K562 (cell line): ENCODE measurements at regions not wholly inside any gene's neighbourhood (a gene's known extent, or its start where the extent isn't known, plus 50 kb on each side); places are given as distances from the start of the nearest gene placed in this dataset.

Experiments used
- ATAC-seq: fragments of 200-7000 bp; cut with Tn5 transposase; 3 replicates; pipeline ENCODE4 v1.9.1; 2020; ENCODE audit warnings: moderate library complexity
- BruUV-seq: library from RNA; stranded (reverse); fragments of 400-500 nt; replicated peaks from 2 replicates; lab custom pipeline; 2021; lab: Mats Ljungman, UMichigan
- CTCF ChIA-PET: fragments of 300-600 bp; formaldehyde crosslinking; extraction: SDS; loops from one replicate; lab custom pipeline; 2021; ENCODE audit warnings: low intra/inter-chr PET ratio; lab: Yijun Ruan, JAX
- POLR2A ChIA-PET: fragments of 300-600, 350-650 bp; sonication (Branson Sonifier 250); formaldehyde crosslinking; extraction: SDS; loops from one replicate; lab custom pipeline; 2021; ENCODE audit warnings: antibody characterized with exemption, inconsistent platforms; lab: Yijun Ruan, JAX
- DNase-seq, 4 experiments: peaks; one replicate each; pipeline versions ENCODE4 v3.0.0 to v3.0.0-alpha.2; 2011 to 2018; ENCODE audit warnings: low spot score in 3 of 4, mixed read lengths in 3 of 4; ENCODE audit errors: extremely low read depth in 1 of 4
- FAIRE-seq: peaks from 2 replicates; lab custom pipeline; 2011; peaks lifted over from hg19 to GRCh38; lab: Jason Lieb, UNC
- H2AFZ ChIP-seq: 2 replicates; pipeline ENCODE4 v1.6.0; 2011; ENCODE audit warnings: low read depth, low read length, control low read depth, inconsistent platforms
- H3K27ac ChIP-seq: fragments of 200-600 bp; 3 replicates; pipeline ENCODE4 v1.8.0; 2011; ENCODE audit warnings: low read depth, mild to moderate bottlenecking, control low read depth, inconsistent platforms, low read length, moderate library complexity, mixed read lengths; ENCODE audit errors: extremely low read depth
- H3K27me3 ChIP-seq, 2 experiments: fragments of 300-600 bp in 1 of 2; 2 replicates in 1 of 2; 3 replicates in 1 of 2; pipeline versions ENCODE4 v1.6.0 to v1.8.0; 2011; ENCODE audit warnings: inconsistent platforms in 2 of 2, low read length in 2 of 2, mild to moderate bottlenecking in 1 of 2, mixed read lengths in 1 of 2, moderate library complexity in 1 of 2; ENCODE audit not compliant: control insufficient read depth in 2 of 2, insufficient read depth in 2 of 2
- H3K36me3 ChIP-seq: fragments of 300-600 bp; 3 replicates; pipeline ENCODE4 v1.8.0; 2011; ENCODE audit warnings: mild to moderate bottlenecking, low read length, inconsistent platforms; ENCODE audit not compliant: control insufficient read depth, insufficient read depth
- H3K4me1 ChIP-seq, 2 experiments: fragments of 200-600 bp in 1 of 2; replicated peaks in 1 of 2; 2 replicates in 1 of 2; 3 replicates in 1 of 2; pipeline versions ENCODE4 v1.5.1 to v1.8.0; 2011; ENCODE audit warnings: inconsistent platforms in 2 of 2, low read length in 2 of 2, mild to moderate bottlenecking in 1 of 2, mixed read lengths in 1 of 2, moderate library complexity in 1 of 2; ENCODE audit not compliant: control insufficient read depth in 2 of 2, insufficient read depth in 2 of 2
- H3K4me2 ChIP-seq: 2 replicates; pipeline ENCODE4 v1.6.1; 2011; ENCODE audit warnings: low read length, control low read depth, inconsistent platforms, mixed read lengths; ENCODE audit not compliant: insufficient read depth
- H3K4me3 ChIP-seq: fragments of 200-600 bp; sonication (generic), shearing (Covaris generic); 2 replicates; pipeline ENCODE4 v1.5.1; 2016; ENCODE audit warnings: control low read depth, inconsistent platforms
- H3K79me2 ChIP-seq: fragments of 200-600 bp; 3 replicates; pipeline ENCODE4 v1.8.0; 2011; ENCODE audit warnings: low read length, inconsistent platforms; ENCODE audit not compliant: control insufficient read depth, insufficient read depth
- H3K9ac ChIP-seq, 2 experiments: 2 replicates each; pipeline versions ENCODE4 v1.6.0 to v1.6.1; 2011; ENCODE audit warnings: low read depth in 2 of 2, low read length in 2 of 2, control low read depth in 1 of 2, inconsistent platforms in 1 of 2, mild to moderate bottlenecking in 1 of 2, mixed read lengths in 1 of 2; ENCODE audit not compliant: insufficient read depth in 1 of 2
- H3K9me1 ChIP-seq: one replicate; pipeline ENCODE4 v1.6.0; 2011; ENCODE audit warnings: inconsistent platforms, mild to moderate bottlenecking, low read length, moderate library complexity; ENCODE audit not compliant: control insufficient read depth, insufficient read depth
- H3K9me3 ChIP-seq: replicated peaks from 2 replicates; pipeline ENCODE4 v1.5.1; 2011; ENCODE audit warnings: low read depth, low read length, inconsistent platforms; ENCODE audit not compliant: control insufficient read depth, insufficient read depth
- H4K20me1 ChIP-seq: replicated peaks from 2 replicates; pipeline ENCODE4 v1.6.1; 2011; ENCODE audit warnings: low read length, inconsistent platforms, mixed read lengths; ENCODE audit not compliant: control insufficient read depth, insufficient read depth
- ATF7 ChIP-seq: fragments of 450-650 bp; IDR thresholded peaks from 2 replicates; pipeline ENCODE4 v1.7.1; 2014; ENCODE audit warnings: mild to moderate bottlenecking, moderate library complexity
- C11orf30 ChIP-seq: fragments of 450-650 bp; IDR thresholded peaks from 2 replicates; pipeline ENCODE4 v1.6.1; 2016; ENCODE audit warnings: low read depth, mild to moderate bottlenecking
- GTF2F1 ChIP-seq: IDR thresholded peaks from 2 replicates; pipeline ENCODE4 v1.6.1; 2011; ENCODE audit warnings: low read depth, low read length, improper control_type of control experiment
- MAFG ChIP-seq: fragments of 450-650 bp; conservative IDR thresholded peaks from 2 replicates; pipeline ENCODE4 v1.6.1; 2016; ENCODE audit warnings: missing genetic modification characterization, missing compliant biosample characterization
- MAFK ChIP-seq: IDR thresholded peaks from 2 replicates; pipeline ENCODE4 v1.6.1; 2011; ENCODE audit warnings: low read length, improper control_type of control experiment
- MXI1 ChIP-seq: IDR thresholded peaks from 2 replicates; pipeline ENCODE4 v1.6.1; 2011; ENCODE audit warnings: low read depth, mild to moderate bottlenecking, improper control_type of control experiment, low read length
- MYC ChIP-seq, 2 experiments: fragments of 250-450 bp in 1 of 2; sonication (Bioruptor Pico) in 1 of 2; IDR thresholded peaks; 2 replicates each; pipeline versions ENCODE4 v1.5.1 to v1.6.1; 2012 to 2021; ENCODE audit warnings: low read depth in 2 of 2, borderline replicate concordance in 1 of 2, improper control_type of control experiment in 1 of 2, low read length in 1 of 2, mild to moderate bottlenecking in 1 of 2, moderate library complexity in 1 of 2
- PHTF2 ChIP-seq: fragments of 250-450 bp; sonication (Bioruptor Pico); IDR thresholded peaks from 2 replicates; pipeline ENCODE4 v1.5.0; 2021; ENCODE audit warnings: mild to moderate bottlenecking
- PKNOX1 ChIP-seq: fragments of 450-650 bp; IDR thresholded peaks from 2 replicates; pipeline ENCODE4 v1.6.1; 2016
- PTBP1 ChIP-seq: fragments of 200-400 bp; formaldehyde crosslinking; IDR thresholded peaks from 2 replicates; pipeline ENCODE4 v1.6.1; 2017; ENCODE audit warnings: low read depth, low read length
- TAL1 ChIP-seq: fragments of 450-650 bp; IDR thresholded peaks from 2 replicates; pipeline ENCODE4 v1.6.1; 2016; ENCODE audit warnings: mild to moderate bottlenecking
- USF2 ChIP-seq: sonication (generic); formaldehyde crosslinking; IDR thresholded peaks from 2 replicates; pipeline ENCODE4 v1.5.0; 2020; ENCODE audit warnings: missing genetic modification reagents
- ZNF23 ChIP-seq: fragments of 250-450 bp; sonication (Bioruptor Pico); IDR thresholded peaks from 2 replicates; pipeline ENCODE4 v1.4.0; 2020; ENCODE audit warnings: mild to moderate bottlenecking
- WGBS: fragments of 100-300 bp; shearing (Covaris generic); methylation state at CpG from one replicate; pipeline ENCODE4 v1.1.6; 2016; ENCODE audit warnings: low coverage, mixed read lengths; ENCODE audit not compliant: insufficient coverage; ENCODE audit errors: missing lambda C conversion rate; 5-methylcytosine and 5-hydroxymethylcytosine counted together
- in situ Hi-C: fragments of 300-500 bp; cut with MboI; formaldehyde crosslinking; loops from 4 replicates; pipeline ENCODE4 v1.15.0; 2018; ENCODE audit warnings: inconsistent platforms, mixed read lengths
- intact Hi-C: fragments of 100-400 bp; cut with micrococcal nuclease; formaldehyde crosslinking; loops from 2 replicates; pipeline ENCODE4 v1.14.2; 2022

- ATAC-seq (no peak), FAIRE-seq (no peak), DNase-seq (no peak)
- Histone ChIP-seq H3K9ac (no peak overlapping the region), H3K9me1 (no peaks in the 10 kb centered on the region), H3K79me2 (no peaks in the 10 kb centered on the region), H2AFZ (no peak overlapping the region), H3K36me3 (no peaks in the 10 kb centered on the region), H3K9me3 (no peaks in the 10 kb centered on the region), H4K20me1 (no peaks in the 10 kb centered on the region), H3K4me3 (no peak overlapping the region), H3K27ac (no peak overlapping the region), H3K4me1 (no peaks in the 10 kb centered on the region), H3K27me3 (no peaks in the 10 kb centered on the region), H3K4me2 (no peak overlapping the region)
- in situ Hi-C loops (no loop called here), intact Hi-C loops (no loop called here)
- 3% methylated on average over 2 of the region's 2 CpGs for WGBS
- no TSS peak for BruUV-seq
- CTCF ChIA-PET, result no interaction called here
- POLR2A ChIA-PET, result interaction anchor here (0.6 kb wide), 1 partner anchor 15 kb away, joined by 4 read pairs; no protein-coding TSS in a partner anchor
- no peak for TF ChIP-seq ZNF23
- no peak for TF ChIP-seq USF2 (CRISPR knock-in tag)
- no peak for TF ChIP-seq MYC (IDR thresholded peaks at IDR 0.05; ENCODE audit: low read depth, low read length)
- no peak for TF ChIP-seq MYC (CRISPR knock-in tag; IDR thresholded peaks at IDR 0.05; ENCODE audit: borderline replicate concordance, low read depth)
- no peak for TF ChIP-seq PKNOX1
- no peak for TF ChIP-seq TAL1
- no peak for TF ChIP-seq ATF7
- peak; percentile 50 for TF ChIP-seq MAFG (tag)
- no peak for TF ChIP-seq PHTF2 (CRISPR knock-in tag)
- TF ChIP-seq GTF2F1, result no peak
- TF ChIP-seq PTBP1, result no peak
- peak; percentile 14; the same call in 1 of the 2 replicates for TF ChIP-seq MAFK
- peak; percentile 35; the same call in 1 of the 2 replicates for TF ChIP-seq C11orf30
- no peak for TF ChIP-seq MXI1
Observed at GRCh38 chr7:20016669-20017068, 200.5 kb downstream of the MACC1 start.
